Upper lobe of left lung (tissue), 4 donors: ENCODE measurements at regions not wholly inside any gene's neighbourhood (a gene's known extent, or its start where the extent isn't known, plus 50 kb on each side); places are given as distances from the start of the nearest gene placed in this dataset.

ENCODE experiments used
- EP300 ChIP-seq, 4 donors: sonication (generic); formaldehyde crosslinking; IDR thresholded peaks; one replicate each; pipeline ENCODE4 v1.5.1; 2017; ENCODE audit warnings: antibody characterized with exemption in 4 of 4, control low read depth in 2 of 4
- POLR2A ChIP-seq, 4 donors: fragments of 450-650 bp; IDR thresholded peaks; one replicate each; pipeline ENCODE4 v1.5.1; 2016 to 2017; ENCODE audit warnings: antibody characterized with exemption in 4 of 4, mild to moderate bottlenecking in 2 of 4
- TF ChIP-seq, protein P1 (sequence below), 6 experiments: fragments of 450-650 bp in 4 of 6; fragments of 200-600 bp in 2 of 6; sonication (generic) in 2 of 6; IDR thresholded peaks; one replicate each; pipeline ENCODE4 v1.5.1; 2016 to 2019; ENCODE audit warnings: antibody characterized with exemption in 6 of 6

DNA sequence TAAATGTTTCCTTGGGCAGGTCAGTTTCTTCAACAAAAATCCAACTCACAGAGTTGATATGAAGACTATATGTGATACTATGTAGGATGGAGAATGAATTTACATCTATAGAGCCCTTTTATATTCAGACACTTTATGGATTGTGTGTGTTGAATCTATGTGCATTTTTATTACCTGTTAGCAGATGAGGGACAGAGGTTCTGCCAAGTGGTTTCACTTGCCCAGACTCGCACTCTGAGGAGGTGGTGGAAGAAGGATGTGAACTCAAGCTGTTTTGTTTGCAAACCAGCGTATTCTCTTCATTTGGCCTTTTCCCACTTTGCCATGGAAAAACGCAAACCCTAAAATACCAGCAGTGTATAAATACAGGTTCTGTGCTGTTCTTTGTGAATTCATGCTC lies 237.6 kb downstream of the TDRD15 start:
- TF ChIP-seq, protein P1, sequence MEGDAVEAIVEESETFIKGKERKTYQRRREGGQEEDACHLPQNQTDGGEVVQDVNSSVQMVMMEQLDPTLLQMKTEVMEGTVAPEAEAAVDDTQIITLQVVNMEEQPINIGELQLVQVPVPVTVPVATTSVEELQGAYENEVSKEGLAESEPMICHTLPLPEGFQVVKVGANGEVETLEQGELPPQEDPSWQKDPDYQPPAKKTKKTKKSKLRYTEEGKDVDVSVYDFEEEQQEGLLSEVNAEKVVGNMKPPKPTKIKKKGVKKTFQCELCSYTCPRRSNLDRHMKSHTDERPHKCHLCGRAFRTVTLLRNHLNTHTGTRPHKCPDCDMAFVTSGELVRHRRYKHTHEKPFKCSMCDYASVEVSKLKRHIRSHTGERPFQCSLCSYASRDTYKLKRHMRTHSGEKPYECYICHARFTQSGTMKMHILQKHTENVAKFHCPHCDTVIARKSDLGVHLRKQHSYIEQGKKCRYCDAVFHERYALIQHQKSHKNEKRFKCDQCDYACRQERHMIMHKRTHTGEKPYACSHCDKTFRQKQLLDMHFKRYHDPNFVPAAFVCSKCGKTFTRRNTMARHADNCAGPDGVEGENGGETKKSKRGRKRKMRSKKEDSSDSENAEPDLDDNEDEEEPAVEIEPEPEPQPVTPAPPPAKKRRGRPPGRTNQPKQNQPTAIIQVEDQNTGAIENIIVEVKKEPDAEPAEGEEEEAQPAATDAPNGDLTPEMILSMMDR (IDR thresholded peaks at IDR 0.05): no peak
- TF ChIP-seq POLR2A (IDR thresholded peaks at IDR 0.05) (no peak), EP300 (IDR thresholded peaks at IDR 0.05) (no peak)
